AG04450 (cell line): ENCODE measurements at regions not wholly inside any gene's neighbourhood (a gene's known extent, or its start where the extent isn't known, plus 50 kb on each side); places are given as distances from the start of the nearest gene placed in this dataset.
A peak's percentile ranks its signal among the peaks of the same experiment; 100 is the strongest.

Source experiments
- CTCF ChIA-PET: fragments of 300-600, 350-600 bp; formaldehyde crosslinking; extraction: SDS; loops from one replicate; lab custom pipeline; 2022; ENCODE audit warnings: antibody characterized with exemption, inconsistent platforms; lab: Charles Lee
- POLR2A ChIA-PET: fragments of 350-600 bp; formaldehyde crosslinking; extraction: SDS; loops from one replicate; lab custom pipeline; 2021; ENCODE audit warnings: antibody characterized with exemption, inconsistent platforms; lab: Yijun Ruan, JAX
- DNase-seq: peaks from one replicate; pipeline ENCODE4 v3.0.0-alpha.2; 2011; ENCODE audit warnings: low read depth, low spot score
- H3K27ac ChIP-seq: one replicate; pipeline ENCODE4 v1.5.1; 2012; ENCODE audit warnings: low read depth, low read length, control low read depth
- H3K27me3 ChIP-seq: one replicate; pipeline ENCODE4 v1.6.0; 2012; ENCODE audit warnings: low read length; ENCODE audit not compliant: control insufficient read depth, insufficient read depth
- H3K4me3 ChIP-seq: 2 replicates; pipeline ENCODE4 v1.5.1; 2011; ENCODE audit warnings: mild to moderate bottlenecking, low read depth, low read length, control low read depth
- H3K9me3 ChIP-seq: 2 replicates; pipeline ENCODE4 v1.5.1; 2012; ENCODE audit warnings: low read length; ENCODE audit not compliant: control insufficient read depth, insufficient read depth
- CTCF ChIP-seq: IDR thresholded peaks from 2 replicates; pipeline ENCODE4 v1.5.1; 2011; ENCODE audit warnings: low read depth, low read length, control low read depth, inconsistent platforms

GRCh38 chr9:81320909-81321482 lies 368.4 kb downstream of the TLE1 start:
- DNase-seq: no peak
- Histone ChIP-seq H3K9me3 (no peaks in the 10 kb centered on the region), H3K4me3 (no peak overlapping the region), H3K27me3 (no peaks in the 10 kb centered on the region), H3K27ac (no peak overlapping the region)
- POLR2A ChIA-PET: no interaction called here
- CTCF ChIA-PET: no interaction called here
- TF ChIP-seq CTCF: no peak

- no peak for TF ChIP-seq CTCF
- DNase-seq: peak; percentile 4
- no peak overlapping the region for H3K4me3 ChIP-seq
- H3K27me3 ChIP-seq: no peaks in the 10 kb centered on the region
- H3K9me3 ChIP-seq: no peaks in the 10 kb centered on the region
- no peak overlapping the region for H3K27ac ChIP-seq
- ChIA-PET CTCF (no interaction called here), POLR2A (no interaction called here)
Measured at GRCh38 chr9:81318571-81318970, 370.8 kb downstream of the TLE1 start.

- DNase-seq: no peak
- no peak overlapping the region for H3K27ac ChIP-seq
- ChIA-PET POLR2A (no interaction called here), CTCF (interaction anchor here (0.6 kb wide), 1 partner anchor 1091 kb away, joined by 4 read pairs; no protein-coding TSS in a partner anchor)
- H3K9me3 ChIP-seq: no peaks in the 10 kb centered on the region
- no peak for TF ChIP-seq CTCF
- no peak overlapping the region for H3K4me3 ChIP-seq
- H3K27me3 ChIP-seq: no peaks in the 10 kb centered on the region
Measured at GRCh38 chr9:81317939-81318338, 371.4 kb downstream of the TLE1 start.

GRCh38 chr9:81317223-81317622 lies 372.1 kb downstream of the TLE1 start:
- Histone ChIP-seq H3K27me3 (no peaks in the 10 kb centered on the region), H3K4me3 (no peak overlapping the region), H3K9me3 (no peaks in the 10 kb centered on the region), H3K27ac (no peak overlapping the region)
- DNase-seq: no peak
- CTCF ChIA-PET: no interaction called here
- TF ChIP-seq CTCF: no peak
- POLR2A ChIA-PET: no interaction called here

- no peak overlapping the region for H3K4me3 ChIP-seq
- no peak for TF ChIP-seq CTCF
- H3K27me3 ChIP-seq: no peaks in the 10 kb centered on the region
- no peak for DNase-seq
- H3K9me3 ChIP-seq: no peaks in the 10 kb centered on the region
- ChIA-PET CTCF (no interaction called here), POLR2A (no interaction called here)
- H3K27ac ChIP-seq: no peak overlapping the region
Measured at GRCh38 chr9:81314490-81314889, 374.9 kb downstream of the TLE1 start.
